COLO829 (cell line): ENCODE measurements at regions not wholly inside any gene's neighbourhood (a gene's known extent, or its start where the extent isn't known, plus 50 kb on each side); places are given as distances from the start of the nearest gene placed in this dataset.
"Not testable (repeated sequence)": the region's sequence is repeated elsewhere in the genome, so short reads cannot be mapped to it uniquely, and the experiment has no call there.

Experiments
- DNase-seq: peaks from one replicate; pipeline ENCODE4 v3.0.0; 2012; ENCODE audit warnings: low spot score

- DNase-seq: no peak
These were observed 1082.6 kb upstream of the CELF4 start for GRCh38 chr18:38648179-38648578.

- no peak for DNase-seq
These were observed 1080.7 kb upstream of the CELF4 start for GRCh38 chr18:38646296-38646695.

- no peak for DNase-seq
These were observed 1079.5 kb upstream of the CELF4 start for GRCh38 chr18:38644875-38645641.

GRCh38 chr18:38642711-38643110, 1077.1 kb upstream of the CELF4 start:
- no peak for DNase-seq

GRCh38 chr18:38639700-38640099, 1074.1 kb upstream of the CELF4 start:
- DNase-seq: not testable (repeated sequence)

GRCh38 chr18:38635709-38636430, 1070.3 kb upstream of the CELF4 start:
- DNase-seq: no peak

- no peak for DNase-seq
These were observed 1068.5 kb upstream of the CELF4 start for GRCh38 chr18:38634117-38634516.

- no peak for DNase-seq
These were observed 1067.7 kb upstream of the CELF4 start for GRCh38 chr18:38633333-38633732.

- DNase-seq: no peak
These were observed 1053.5 kb upstream of the CELF4 start for GRCh38 chr18:38619129-38619528.

- DNase-seq: no peak
These were observed 1050.7 kb upstream of the CELF4 start for GRCh38 chr18:38616306-38616705.

- DNase-seq: no peak
These were observed 1047.3 kb upstream of the CELF4 start for GRCh38 chr18:38612904-38613303.

GRCh38 chr18:38611036-38611964, 1045.7 kb upstream of the CELF4 start:
- no peak for DNase-seq

- peak; percentile 6 for DNase-seq
These were observed 1041.2 kb upstream of the CELF4 start for GRCh38 chr18:38606841-38607240.

- DNase-seq: no peak
These were observed 1036.7 kb upstream of the CELF4 start for GRCh38 chr18:38602341-38602740.

- DNase-seq: no peak
These were observed 1022.0 kb upstream of the CELF4 start for GRCh38 chr18:38587571-38587970.

GRCh38 chr18:38586327-38586726, 1020.7 kb upstream of the CELF4 start:
- no peak for DNase-seq

GRCh38 chr18:38579764-38580163, 1014.2 kb upstream of the CELF4 start:
- DNase-seq: no peak

GRCh38 chr18:38576916-38577315, 1011.3 kb upstream of the CELF4 start:
- DNase-seq: no peak

GRCh38 chr18:38576349-38576748, 1010.8 kb upstream of the CELF4 start:
- no peak for DNase-seq

- DNase-seq: no peak
These were observed 1010.0 kb upstream of the CELF4 start for GRCh38 chr18:38575648-38576047.

- no peak for DNase-seq
These were observed 1009.4 kb upstream of the CELF4 start for GRCh38 chr18:38575023-38575422.

GRCh38 chr18:38572554-38573111, 1007.0 kb upstream of the CELF4 start:
- DNase-seq: no peak
